Breast epithelium (tissue), 4 donors: ENCODE measurements at regions not wholly inside any gene's neighbourhood (a gene's known extent, or its start where the extent isn't known, plus 50 kb on each side); places are given as distances from the start of the nearest gene placed in this dataset.

Source experiments
- DNase-seq, 2 donors: peaks; one replicate each; pipeline ENCODE4 v3.0.0-alpha.2; 2019; ENCODE audit warnings: low spot score in 2 of 2
- H3K27ac ChIP-seq, 2 donors: fragments of 200-600 bp; sonication (generic) in 1 of 2; one replicate each; pipeline ENCODE4 v1.5.1; 2016 to 2019; ENCODE audit warnings: mild to moderate bottlenecking in 1 of 2
- H3K27me3 ChIP-seq, 2 donors: fragments of 200-600 bp; sonication (generic) in 1 of 2; one replicate each; pipeline versions ENCODE4 v1.5.1 to v1.6.0; 2017 to 2019; ENCODE audit warnings: control low read depth in 1 of 2, mild to moderate bottlenecking in 1 of 2
- H3K36me3 ChIP-seq: fragments of 200-600 bp; one replicate; pipeline ENCODE4 v1.5.1; 2019
- H3K4me1 ChIP-seq, 2 donors: fragments of 200-600 bp; sonication (generic); one replicate each; pipeline ENCODE4 v1.5.1; 2016 to 2019; ENCODE audit warnings: control low read depth in 1 of 2
- H3K4me3 ChIP-seq, 3 donors: fragments of 200-600 bp; sonication (generic); 1 replicate in 2 of 3; 2 replicates in 1 of 3; pipeline ENCODE4 v1.5.1; 2016 to 2019; ENCODE audit warnings: mild to moderate bottlenecking in 3 of 3, moderate library complexity in 2 of 3
- H3K9me3 ChIP-seq, 2 donors: fragments of 200-600 bp; sonication (generic) in 1 of 2; one replicate each; pipeline ENCODE4 v1.5.1; 2016 to 2019; ENCODE audit warnings: control low read depth in 1 of 2
- CTCF ChIP-seq, 3 donors: fragments of 450-650 bp; IDR thresholded peaks; one replicate each; pipeline ENCODE4 v1.5.1; 2016 to 2017; ENCODE audit warnings: antibody characterized with exemption in 3 of 3, mild to moderate bottlenecking in 3 of 3, moderate library complexity in 3 of 3
- POLR2A ChIP-seq: fragments of 450-650 bp; IDR thresholded peaks from one replicate; pipeline ENCODE4 v1.6.1; 2016; ENCODE audit warnings: antibody characterized with exemption, mild to moderate bottlenecking, moderate library complexity
- POLR2AphosphoS5 ChIP-seq, 3 donors: sonication (generic); formaldehyde crosslinking; IDR thresholded peaks; one replicate each; pipeline ENCODE4 v1.6.1; 2017; ENCODE audit warnings: antibody characterized with exemption in 3 of 3
- intact Hi-C: fragments of 100-400 bp; cut with DNase I; formaldehyde crosslinking; loops from one replicate; pipeline ENCODE4 v1.15.1; 2023; ENCODE audit warnings: low total_unique reads

GRCh38 chr17:33653399-33653788 lies 360.3 kb upstream of the ASIC2 start:
- TF ChIP-seq POLR2AphosphoS5 (IDR thresholded peaks at IDR 0.05) (no peak), CTCF (IDR thresholded peaks at IDR 0.05) (no peak), POLR2A (no peak)
- no peaks in the 10 kb centered on the region for H3K4me1 ChIP-seq
- no peak overlapping the region for H3K4me3 ChIP-seq
- H3K27me3 ChIP-seq = no peaks in the 10 kb centered on the region
- DNase-seq = peak in 1 of 2 donors; percentile 41
- intact Hi-C loops = no loop called here
- no peaks in the 10 kb centered on the region for H3K9me3 ChIP-seq
- no peak overlapping the region for H3K27ac ChIP-seq
- no peaks in the 10 kb centered on the region for H3K36me3 ChIP-seq

GRCh38 chr17:33657181-33657580 lies 364.1 kb upstream of the ASIC2 start:
- H3K27ac ChIP-seq = peak overlapping the region; percentile 41 to 55
- TF ChIP-seq CTCF (IDR thresholded peaks at IDR 0.05) (no peak), POLR2AphosphoS5 (IDR thresholded peaks at IDR 0.05) (no peak), POLR2A (no peak)
- no peaks in the 10 kb centered on the region for H3K27me3 ChIP-seq
- no peaks in the 10 kb centered on the region for H3K9me3 ChIP-seq
- no peak for DNase-seq
- H3K4me3 ChIP-seq = no peak overlapping the region
- H3K4me1 ChIP-seq = no peaks in the 10 kb centered on the region
- intact Hi-C loops = no loop called here
- no peaks in the 10 kb centered on the region for H3K36me3 ChIP-seq

- Histone ChIP-seq H3K27ac (no peak overlapping the region), H3K36me3 (no peaks in the 10 kb centered on the region), H3K9me3 (no peaks in the 10 kb centered on the region), H3K4me1 (no peaks in the 10 kb centered on the region), H3K4me3 (no peak overlapping the region), H3K27me3 (no peaks in the 10 kb centered on the region)
- no peak for TF ChIP-seq POLR2AphosphoS5 (IDR thresholded peaks at IDR 0.05)
- TF ChIP-seq POLR2A = no peak
- no peak for TF ChIP-seq CTCF (IDR thresholded peaks at IDR 0.05)
- intact Hi-C loops = loop anchor here (5.0 kb wide), 1 partner anchor 470 kb away; no protein-coding TSS in a partner anchor
- no peak for DNase-seq
These were observed 368.9 kb upstream of the ASIC2 start for GRCh38 chr17:33661975-33662374.

GRCh38 chr17:33664116-33664840 lies 371.2 kb upstream of the ASIC2 start:
- no peaks in the 10 kb centered on the region for H3K4me1 ChIP-seq
- H3K27me3 ChIP-seq = no peaks in the 10 kb centered on the region
- no peaks in the 10 kb centered on the region for H3K36me3 ChIP-seq
- no peaks in the 10 kb centered on the region for H3K9me3 ChIP-seq
- intact Hi-C loops = loop anchor here (5.0 kb wide), 1 partner anchor 472 kb away; no protein-coding TSS in a partner anchor
- no peak for DNase-seq
- no peak overlapping the region for H3K4me3 ChIP-seq
- no peak for TF ChIP-seq CTCF (IDR thresholded peaks at IDR 0.05)
- no peak for TF ChIP-seq POLR2AphosphoS5 (IDR thresholded peaks at IDR 0.05)
- TF ChIP-seq POLR2A = no peak
- no peak overlapping the region for H3K27ac ChIP-seq

- no peaks in the 10 kb centered on the region for H3K9me3 ChIP-seq
- H3K4me3 ChIP-seq = no peak overlapping the region
- no peaks in the 10 kb centered on the region for H3K27me3 ChIP-seq
These were observed 374.0 kb upstream of the ASIC2 start for GRCh38 chr17:33667052-33667509.

More at GRCh38 chr17:33667052-33667509, 374.0 kb upstream of the ASIC2 start:
- intact Hi-C loops = no loop called here
- Histone ChIP-seq H3K27ac (peak overlapping the region in 1 of 2 donors; percentile 1), H3K36me3 (no peaks in the 10 kb centered on the region), H3K4me1 (no peaks in the 10 kb centered on the region)
- no peak for TF ChIP-seq CTCF (IDR thresholded peaks at IDR 0.05)
- no peak for TF ChIP-seq POLR2AphosphoS5 (IDR thresholded peaks at IDR 0.05)
- TF ChIP-seq POLR2A = no peak
- DNase-seq = no peak
